Caco-2 (cell line): ENCODE measurements at regions not wholly inside any gene's neighbourhood (a gene's known extent, or its start where the extent isn't known, plus 50 kb on each side); places are given as distances from the start of the nearest gene placed in this dataset.
"Not testable (repeated sequence)": the region's sequence is repeated elsewhere in the genome, so short reads cannot be mapped to it uniquely, and the experiment has no call there.

Experiments used
- BruUV-seq: library from RNA; stranded (reverse); fragments of 400-500 nt; replicated peaks from 2 replicates; lab custom pipeline; 2021; lab: Mats Ljungman, UMichigan
- CTCF ChIA-PET: fragments of 300-600 bp; sonication (Branson Sonifier 250); formaldehyde crosslinking; loops from one replicate; lab custom pipeline; 2022; ENCODE audit warnings: antibody characterized with exemption; lab: Charles Lee
- POLR2A ChIA-PET: fragments of 300-600 bp; sonication (Branson Sonifier 250); formaldehyde crosslinking; loops from one replicate; lab custom pipeline; 2022; ENCODE audit warnings: antibody characterized with exemption; lab: Charles Lee
- DNase-seq, 2 experiments: peaks; one replicate each; pipeline versions ENCODE4 v3.0.0 to v3.0.0-alpha.2; 2020 to 2022
- H3K27me3 ChIP-seq: replicated peaks from 2 replicates; pipeline ENCODE4 v1.6.0; 2011; ENCODE audit warnings: low read length; ENCODE audit not compliant: control insufficient read depth, insufficient read depth
- H3K36me3 ChIP-seq: 2 replicates; pipeline ENCODE4 v1.5.1; 2011; ENCODE audit warnings: low read length; ENCODE audit not compliant: control insufficient read depth, insufficient read depth
- H3K4me1 ChIP-seq: fragments of 250-450 bp; sonication (Bioruptor Pico); 2 replicates; pipeline ENCODE4 v1.5.1; 2020; ENCODE audit warnings: mild to moderate bottlenecking
- H3K4me3 ChIP-seq: 2 replicates; pipeline ENCODE4 v1.5.1; 2011; ENCODE audit warnings: low read depth, mild to moderate bottlenecking, control low read depth, low read length
- H3K9me3 ChIP-seq: fragments of 250-450 bp; sonication (Bioruptor Pico); 2 replicates; pipeline ENCODE4 v1.5.1; 2020; ENCODE audit warnings: mild to moderate bottlenecking, moderate library complexity
- H3K27ac Mint-ChIP-seq: one replicate; pipeline ENCODE4 v1.8.0; 2022; ENCODE audit warnings: mixed read lengths; ENCODE audit not compliant: unreplicated experiment
- H3K27me3 Mint-ChIP-seq: one replicate; pipeline ENCODE4 v1.8.0; 2022; ENCODE audit warnings: mixed read lengths; ENCODE audit not compliant: insufficient read depth, unreplicated experiment
- H3K36me3 Mint-ChIP-seq: one replicate; pipeline ENCODE4 v1.8.0; 2022; ENCODE audit warnings: mild to moderate bottlenecking, mixed read lengths; ENCODE audit not compliant: insufficient read depth, unreplicated experiment
- H3K4me1 Mint-ChIP-seq: one replicate; pipeline ENCODE4 v1.8.0; 2022; ENCODE audit warnings: low read depth, mixed read lengths; ENCODE audit not compliant: unreplicated experiment
- H3K4me3 Mint-ChIP-seq: one replicate; pipeline ENCODE4 v1.8.0; 2022; ENCODE audit warnings: mild to moderate bottlenecking, moderate library complexity, mixed read lengths; ENCODE audit not compliant: unreplicated experiment
- H3K9me3 Mint-ChIP-seq: one replicate; pipeline ENCODE4 v1.8.0; 2022; ENCODE audit warnings: mixed read lengths; ENCODE audit not compliant: unreplicated experiment
- CTCF ChIP-seq, 2 experiments: fragments of 200-600 bp in 1 of 2; IDR thresholded peaks; 1 replicate in 1 of 2; 2 replicates in 1 of 2; pipeline versions ENCODE4 v1.5.1 to v1.8.0; 2011 to 2022; ENCODE audit warnings: antibody characterized with exemption in 1 of 2, control low read depth in 1 of 2, inconsistent platforms in 1 of 2, low read depth in 1 of 2, low read length in 1 of 2, mild to moderate bottlenecking in 1 of 2, moderate library complexity in 1 of 2; ENCODE audit not compliant: insufficient read depth in 1 of 2, severe bottlenecking in 1 of 2, unreplicated experiment in 1 of 2
- intact Hi-C: fragments of 100-400 bp; cut with micrococcal nuclease; formaldehyde crosslinking; loops from one replicate; pipeline ENCODE4 v1.10.0; 2022; ENCODE audit not compliant: unreplicated experiment

- H3K4me3 ChIP-seq: no peak overlapping the region
- no TSS peak for BruUV-seq
- no peaks in the 10 kb centered on the region for H3K36me3 ChIP-seq
- no peaks in the 10 kb centered on the region for H3K9me3 ChIP-seq
- H3K4me3 Mint-ChIP-seq: no peak overlapping the region
- H3K9me3 Mint-ChIP-seq: peaks cover 21% of the 10 kb centered on the region
- intact Hi-C loops: no loop called here
- DNase-seq: no peak
- ChIA-PET POLR2A (no interaction called here), CTCF (no interaction called here)
- H3K4me1 ChIP-seq: no peaks in the 10 kb centered on the region
- peaks cover 3% of the 10 kb centered on the region for H3K27me3 Mint-ChIP-seq
- no peak for TF ChIP-seq CTCF (IDR thresholded peaks at IDR 0.05; ENCODE audit: insufficient read depth in 1 of 2, low read depth in 1 of 2, low read length in 1 of 2, severe bottlenecking in 1 of 2, unreplicated experiment in 1 of 2)
- no peaks in the 10 kb centered on the region; the same call in 1 of the 2 replicates for H3K27me3 ChIP-seq
- H3K27ac Mint-ChIP-seq: no peak overlapping the region
- H3K36me3 Mint-ChIP-seq: no peaks in the 10 kb centered on the region
- no peaks in the 10 kb centered on the region for H3K4me1 Mint-ChIP-seq
Observed at GRCh38 chr6:82511546-82511945, 147.9 kb downstream of the TPBG start.

- H3K36me3 Mint-ChIP-seq, H3K9me3 ChIP-seq, H3K4me1 ChIP-seq, H3K4me1 Mint-ChIP-seq, BruUV-seq, DNase-seq, H3K4me3 ChIP-seq, CTCF ChIA-PET, H3K27me3 Mint-ChIP-seq, H3K27ac Mint-ChIP-seq, H3K4me3 Mint-ChIP-seq, POLR2A ChIA-PET, H3K36me3 ChIP-seq, H3K27me3 ChIP-seq, intact Hi-C loops: not testable (repeated sequence)
- H3K9me3 Mint-ChIP-seq: peaks cover 21% of the 10 kb centered on the region
Observed at GRCh38 chr6:82517896-82518295, 154.3 kb downstream of the TPBG start.

- Mint-ChIP-seq H3K9me3 (no peaks in the 10 kb centered on the region), H3K4me1 (no peaks in the 10 kb centered on the region), H3K27me3 (no peaks in the 10 kb centered on the region), H3K27ac (no peak overlapping the region), H3K4me3 (no peak overlapping the region), H3K36me3 (no peaks in the 10 kb centered on the region)
- ChIA-PET CTCF (no interaction called here), POLR2A (no interaction called here)
- Histone ChIP-seq H3K27me3 (no peaks in the 10 kb centered on the region), H3K4me3 (no peak overlapping the region), H3K9me3 (no peaks in the 10 kb centered on the region), H3K36me3 (no peaks in the 10 kb centered on the region), H3K4me1 (no peaks in the 10 kb centered on the region)
- no peak for TF ChIP-seq CTCF (IDR thresholded peaks at IDR 0.05; ENCODE audit: insufficient read depth in 1 of 2, low read depth in 1 of 2, low read length in 1 of 2, severe bottlenecking in 1 of 2, unreplicated experiment in 1 of 2)
- intact Hi-C loops: loop anchor here (10.0 kb wide), 1 partner anchor 63 kb away; no protein-coding TSS in a partner anchor
- DNase-seq: no peak
- no TSS peak for BruUV-seq
Observed at GRCh38 chr6:82521369-82521768, 157.8 kb downstream of the TPBG start.

- BruUV-seq: no TSS peak
- ChIA-PET POLR2A (no interaction called here), CTCF (no interaction called here)
- intact Hi-C loops: loop anchor here (10.0 kb wide), 1 partner anchor 63 kb away; no protein-coding TSS in a partner anchor
- Mint-ChIP-seq H3K4me3 (no peak overlapping the region), H3K36me3 (no peaks in the 10 kb centered on the region), H3K4me1 (no peaks in the 10 kb centered on the region), H3K27ac (no peak overlapping the region), H3K9me3 (no peaks in the 10 kb centered on the region), H3K27me3 (no peaks in the 10 kb centered on the region)
- no peaks in the 10 kb centered on the region for H3K4me1 ChIP-seq
- no peaks in the 10 kb centered on the region for H3K27me3 ChIP-seq
- DNase-seq: no peak
- H3K36me3 ChIP-seq: no peaks in the 10 kb centered on the region
- no peaks in the 10 kb centered on the region for H3K9me3 ChIP-seq
- TF ChIP-seq CTCF (IDR thresholded peaks at IDR 0.05; ENCODE audit: insufficient read depth in 1 of 2, low read depth in 1 of 2, low read length in 1 of 2, severe bottlenecking in 1 of 2, unreplicated experiment in 1 of 2): no peak
- no peak overlapping the region for H3K4me3 ChIP-seq
Observed at GRCh38 chr6:82521861-82522260, 158.2 kb downstream of the TPBG start.
